Ovary (tissue), 7 donors: ENCODE measurements at regions not wholly inside any gene's neighbourhood (a gene's known extent, or its start where the extent isn't known, plus 50 kb on each side); places are given as distances from the start of the nearest gene placed in this dataset.

Source experiments
- DNase-seq, 5 donors: peaks; one replicate each; pipeline ENCODE4 v3.0.0-alpha.2; 2019 to 2020
- H3K27ac ChIP-seq, 2 donors: fragments of 200-600 bp; one replicate each; pipeline versions ENCODE4 v1.5.1 to v1.8.0; 2019 to 2022
- H3K27me3 ChIP-seq: fragments of 200-600 bp; one replicate; pipeline ENCODE4 v1.8.0; 2022
- H3K36me3 ChIP-seq: fragments of 200-600 bp; sonication (generic); one replicate; pipeline ENCODE4 v1.5.1; 2019
- H3K4me1 ChIP-seq: one replicate; pipeline ENCODE4 v1.8.1; 2013; ENCODE audit warnings: mild to moderate bottlenecking, moderate library complexity; ENCODE audit not compliant: insufficient read depth
- H3K4me3 ChIP-seq: fragments of 200-600 bp; sonication (generic); one replicate; pipeline ENCODE4 v1.5.1; 2017
- H3K9me3 ChIP-seq, 2 donors: fragments of 200-600 bp in 1 of 2; sonication (generic) in 1 of 2; one replicate each; pipeline versions ENCODE4 v1.5.1 to v1.8.1; 2013 to 2019; ENCODE audit warnings: mild to moderate bottlenecking in 1 of 2, moderate library complexity in 1 of 2
- EP300 ChIP-seq: sonication (generic); formaldehyde crosslinking; IDR thresholded peaks from one replicate; pipeline ENCODE4 v1.6.1; 2017; ENCODE audit warnings: antibody characterized with exemption
- POLR2A ChIP-seq: fragments of 450-650 bp; IDR thresholded peaks from one replicate; pipeline ENCODE4 v1.6.1; 2017; ENCODE audit warnings: antibody characterized with exemption, mild to moderate bottlenecking, moderate library complexity
- WGBS, 3 donors: extraction: QIAGEN DNeasy Blood & Tissue Kit in 1 of 3; methylation state at CpG; one replicate each; pipeline versions ENCODE4 v1.1.5 to v1.1.7; 2013 to 2017; 5-methylcytosine and 5-hydroxymethylcytosine counted together
- intact Hi-C, 4 donors: fragments of 100-400 bp; cut with DNase I; formaldehyde crosslinking; loops; one replicate each; pipeline versions ENCODE4 v1.11.0 to v1.15.1; 2022 to 2023
- TF ChIP-seq, protein P1 (sequence below), 3 donors: fragments of 450-650 bp in 2 of 3; fragments of 200-600 bp in 1 of 3; IDR thresholded peaks; one replicate each; pipeline versions ENCODE4 v1.5.1 to v1.8.0; 2016 to 2022; ENCODE audit warnings: antibody characterized with exemption in 3 of 3, mild to moderate bottlenecking in 1 of 3
- donor health status: DM: no; HTN: no; CAD: no; lungs with moderate emphysema.
- donor health status: DM: no; HTN: no; CAD: no.
- donor health status: Bipolar disorder and iron deficiency.
- donor health status: DM: no; HTN: no; CAD: no.
- donor health status: DM: yes; HTN: yes; CAD: no.

DNA sequence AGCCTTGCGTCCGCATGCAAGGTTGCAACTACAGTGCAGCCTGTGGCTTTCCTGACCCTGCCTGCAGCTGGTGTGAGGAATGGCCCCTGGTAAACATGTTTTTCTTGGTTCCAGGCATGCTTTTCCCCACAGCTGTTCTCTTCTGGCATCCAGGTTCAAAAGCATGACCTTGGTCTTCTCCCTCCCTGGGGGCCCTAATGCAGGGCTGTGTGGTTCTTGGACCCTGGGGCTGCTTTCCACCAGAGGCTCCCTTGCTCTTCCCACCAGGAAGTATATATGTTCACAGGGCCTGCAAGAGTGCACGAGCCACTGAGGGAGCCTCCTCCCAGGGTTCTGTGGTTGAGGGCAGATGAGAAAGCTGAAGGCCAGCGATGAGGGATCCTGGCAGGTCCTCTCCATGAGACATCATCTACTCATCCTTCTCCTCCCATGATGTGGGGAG lies 125.9 kb downstream of the BCL2L11 start:
- DNase-seq = no peak
- Histone ChIP-seq H3K27me3 (no peaks in the 10 kb centered on the region), H3K9me3 (no peaks in the 10 kb centered on the region), H3K4me1 (no peaks in the 10 kb centered on the region), H3K27ac (no peak overlapping the region), H3K36me3 (no peaks in the 10 kb centered on the region), H3K4me3 (no peak overlapping the region)
- TF ChIP-seq, protein P1, sequence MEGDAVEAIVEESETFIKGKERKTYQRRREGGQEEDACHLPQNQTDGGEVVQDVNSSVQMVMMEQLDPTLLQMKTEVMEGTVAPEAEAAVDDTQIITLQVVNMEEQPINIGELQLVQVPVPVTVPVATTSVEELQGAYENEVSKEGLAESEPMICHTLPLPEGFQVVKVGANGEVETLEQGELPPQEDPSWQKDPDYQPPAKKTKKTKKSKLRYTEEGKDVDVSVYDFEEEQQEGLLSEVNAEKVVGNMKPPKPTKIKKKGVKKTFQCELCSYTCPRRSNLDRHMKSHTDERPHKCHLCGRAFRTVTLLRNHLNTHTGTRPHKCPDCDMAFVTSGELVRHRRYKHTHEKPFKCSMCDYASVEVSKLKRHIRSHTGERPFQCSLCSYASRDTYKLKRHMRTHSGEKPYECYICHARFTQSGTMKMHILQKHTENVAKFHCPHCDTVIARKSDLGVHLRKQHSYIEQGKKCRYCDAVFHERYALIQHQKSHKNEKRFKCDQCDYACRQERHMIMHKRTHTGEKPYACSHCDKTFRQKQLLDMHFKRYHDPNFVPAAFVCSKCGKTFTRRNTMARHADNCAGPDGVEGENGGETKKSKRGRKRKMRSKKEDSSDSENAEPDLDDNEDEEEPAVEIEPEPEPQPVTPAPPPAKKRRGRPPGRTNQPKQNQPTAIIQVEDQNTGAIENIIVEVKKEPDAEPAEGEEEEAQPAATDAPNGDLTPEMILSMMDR (IDR thresholded peaks at IDR 0.05) = no peak
- TF ChIP-seq EP300 (no peak), POLR2A (no peak)
- WGBS, 3 donors = 82 to 88% (median 88%) methylated on average over 4 of the region's 4 CpGs
- intact Hi-C loops = no loop called here

DNA sequence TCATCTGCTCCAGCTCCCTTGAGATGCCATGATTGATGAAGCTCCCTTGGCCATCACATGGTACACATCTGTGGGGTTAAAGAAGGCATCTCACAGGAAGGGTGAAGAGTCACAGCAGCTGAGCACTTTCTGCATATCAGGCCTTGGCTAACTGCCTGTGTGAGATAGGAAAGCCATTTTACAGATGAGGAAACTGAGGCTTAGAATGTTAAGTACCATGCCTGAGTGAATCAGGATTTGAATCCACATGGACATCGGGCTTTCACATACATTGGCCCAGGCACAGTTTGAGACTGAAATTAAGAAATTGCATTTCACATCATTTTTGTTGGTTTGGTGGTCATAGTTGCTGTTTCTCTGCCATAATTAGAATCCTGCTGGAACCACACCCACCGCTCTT lies 126.8 kb downstream of the BCL2L11 start:
- Histone ChIP-seq H3K9me3 (no peaks in the 10 kb centered on the region), H3K4me1 (no peaks in the 10 kb centered on the region), H3K27me3 (no peaks in the 10 kb centered on the region), H3K27ac (no peak overlapping the region), H3K36me3 (no peaks in the 10 kb centered on the region), H3K4me3 (no peak overlapping the region)
- intact Hi-C loops = no loop called here
- DNase-seq = no peak
- 96 to 98% (median 96%) methylated on average over 2 of the region's 2 CpGs for WGBS, 3 donors
- TF ChIP-seq, protein P1 (IDR thresholded peaks at IDR 0.05) = no peak
- TF ChIP-seq POLR2A = no peak
- no peak for TF ChIP-seq EP300

DNA sequence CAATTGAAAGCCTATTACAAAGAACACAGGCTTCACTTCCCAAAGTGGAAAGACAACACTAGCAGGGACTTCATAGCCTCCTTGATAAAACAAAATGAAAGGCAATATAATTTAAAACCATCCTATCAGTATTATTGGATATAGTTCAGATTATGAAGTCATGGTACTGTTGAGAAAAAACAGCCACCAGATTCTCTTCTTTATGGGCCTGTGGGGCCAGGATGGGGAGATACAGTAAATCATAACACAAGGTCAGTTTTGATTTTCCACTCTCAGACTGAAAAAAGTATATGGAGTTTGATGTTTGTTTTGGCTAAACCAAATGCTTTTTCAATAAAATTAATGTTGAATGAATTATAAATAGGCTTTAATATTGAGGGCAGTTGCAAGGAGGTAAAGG lies 129.1 kb downstream of the BCL2L11 start:
- no peak overlapping the region for H3K27ac ChIP-seq
- no peak for DNase-seq

DNA sequence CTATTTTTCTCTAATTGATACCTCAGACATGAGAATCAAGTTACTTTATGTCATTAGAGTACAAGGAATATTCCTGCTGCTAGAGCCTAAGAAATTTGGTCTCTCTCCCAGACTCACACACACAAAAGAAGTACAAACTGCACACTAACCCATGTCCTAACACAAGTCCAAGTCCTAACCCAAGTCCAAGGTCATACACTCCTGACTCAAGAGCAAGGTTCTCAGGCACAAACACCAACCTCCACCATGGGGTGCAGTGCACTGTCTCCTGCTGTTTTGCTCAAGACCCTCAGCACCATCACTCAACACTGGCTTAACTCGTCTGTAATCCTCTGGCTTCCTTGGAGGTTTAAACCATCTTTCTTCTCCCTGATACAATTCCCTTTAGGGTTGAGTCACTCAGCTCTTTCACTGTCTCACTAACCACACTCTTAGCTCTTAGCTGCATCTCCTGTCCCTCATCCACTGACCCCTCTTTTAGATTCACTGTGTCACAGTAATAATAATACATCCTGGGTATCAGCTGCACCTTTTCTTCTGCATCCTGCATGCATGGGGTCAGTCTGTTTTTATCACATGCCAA lies 129.8 kb downstream of the BCL2L11 start:
- Histone ChIP-seq H3K27me3 (no peaks in the 10 kb centered on the region), H3K4me3 (no peak overlapping the region), H3K4me1 (no peaks in the 10 kb centered on the region), H3K27ac (no peak overlapping the region), H3K9me3 (no peaks in the 10 kb centered on the region), H3K36me3 (no peaks in the 10 kb centered on the region)
- DNase-seq = no peak
- TF ChIP-seq, protein P1 (IDR thresholded peaks at IDR 0.05) = no peak
- TF ChIP-seq EP300 (no peak), POLR2A (no peak)
- intact Hi-C loops = no loop called here
- WGBS, 3 donors = 32 to 54% (median 46%) methylated on average over 1 of the region's 1 CpG

More for the DNA sequence above, 129.1 kb downstream of the BCL2L11 start:
- Histone ChIP-seq H3K27me3 (no peaks in the 10 kb centered on the region), H3K4me1 (no peaks in the 10 kb centered on the region), H3K4me3 (no peak overlapping the region), H3K36me3 (no peaks in the 10 kb centered on the region), H3K9me3 (no peaks in the 10 kb centered on the region)
- intact Hi-C loops = no loop called here
- TF ChIP-seq EP300 = no peak
- TF ChIP-seq, protein P1 (IDR thresholded peaks at IDR 0.05) = no peak
- no peak for TF ChIP-seq POLR2A
